GM23338 (cell line): ENCODE measurements at regions not wholly inside any gene's neighbourhood (a gene's known extent, or its start where the extent isn't known, plus 50 kb on each side); places are given as distances from the start of the nearest gene placed in this dataset.
"Not testable (repeated sequence)": the region's sequence is repeated elsewhere in the genome, so short reads cannot be mapped to it uniquely, and the experiment has no call there.

Experiments
- ATAC-seq: fragments of 200-7000 bp; cut with Tn5 transposase; 3 replicates; pipeline ENCODE4 v1.9.1; 2020
- DNase-seq: peaks from one replicate; pipeline ENCODE4 v3.0.0-alpha.2; 2015; ENCODE audit warnings: low spot score
- H2AFZ ChIP-seq: fragments of 200-600 bp; sonication (generic); 2 replicates; pipeline ENCODE4 v1.8.0; 2016; ENCODE audit warnings: antibody characterized with exemption, mild to moderate bottlenecking, moderate library complexity
- H3F3A ChIP-seq: fragments of 200-600 bp; sonication (generic); replicated peaks from 2 replicates; pipeline ENCODE4 v1.8.0; 2017; ENCODE audit warnings: antibody characterized with exemption, mixed run types, low read depth
- H3K27ac ChIP-seq: fragments of 200-600 bp; sonication (generic); 2 replicates; pipeline ENCODE4 v1.6.1; 2016; ENCODE audit warnings: low read depth
- H3K27me3 ChIP-seq: fragments of 200-600 bp; sonication (generic); 2 replicates; pipeline ENCODE4 v1.8.0; 2016; ENCODE audit warnings: mild to moderate bottlenecking, mixed run types, moderate library complexity; ENCODE audit not compliant: insufficient read depth
- H3K36me3 ChIP-seq: fragments of 200-600 bp; sonication (generic); 2 replicates; pipeline ENCODE4 v1.8.0; 2016; ENCODE audit warnings: mild to moderate bottlenecking; ENCODE audit not compliant: insufficient read depth
- H3K4me1 ChIP-seq: fragments of 200-600 bp; sonication (generic); 2 replicates; pipeline ENCODE4 v1.8.0; 2016; ENCODE audit warnings: mild to moderate bottlenecking, moderate library complexity; ENCODE audit not compliant: insufficient read depth
- H3K4me2 ChIP-seq: fragments of 200-600 bp; sonication (generic); 2 replicates; pipeline ENCODE4 v1.7.1; 2017; ENCODE audit warnings: mixed run types
- H3K4me3 ChIP-seq: fragments of 200-600 bp; sonication (generic); 2 replicates; pipeline ENCODE4 v1.6.1; 2016; ENCODE audit warnings: mixed run types
- H3K79me2 ChIP-seq: fragments of 200-600 bp; sonication (generic); replicated peaks from 2 replicates; pipeline ENCODE4 v1.8.0; 2017; ENCODE audit warnings: mild to moderate bottlenecking; ENCODE audit not compliant: insufficient read depth
- H3K9me2 ChIP-seq: fragments of 200-600 bp; sonication (generic); 2 replicates; pipeline ENCODE4 v1.8.0; 2017; ENCODE audit not compliant: insufficient read depth
- H4K20me1 ChIP-seq: fragments of 200-600 bp; sonication (generic); replicated peaks from 2 replicates; pipeline ENCODE4 v1.8.0; 2017; ENCODE audit warnings: mild to moderate bottlenecking; ENCODE audit not compliant: insufficient read depth
- H3K27ac Mint-ChIP-seq: 2 replicates; pipeline ENCODE4 v1.8.0; 2020; ENCODE audit warnings: inconsistent platforms, mild to moderate bottlenecking, moderate library complexity, mixed read lengths
- H3K27me3 Mint-ChIP-seq: 3 replicates; pipeline ENCODE4 v1.8.0; 2022; ENCODE audit warnings: low read depth, mild to moderate bottlenecking, moderate library complexity, mixed read lengths, inconsistent platforms; ENCODE audit not compliant: insufficient read depth, poor library complexity
- H3K36me3 Mint-ChIP-seq: 3 replicates; pipeline ENCODE4 v1.8.0; 2021; ENCODE audit warnings: low read depth, mild to moderate bottlenecking, inconsistent platforms, moderate library complexity, mixed read lengths
- H3K4me1 Mint-ChIP-seq: 3 replicates; pipeline ENCODE4 v1.8.0; 2020; ENCODE audit warnings: mild to moderate bottlenecking, inconsistent platforms, mixed read lengths
- H3K4me3 Mint-ChIP-seq: 3 replicates; pipeline ENCODE4 v1.8.0; 2021; ENCODE audit warnings: moderate library complexity, mild to moderate bottlenecking, inconsistent platforms, mixed read lengths
- H3K9me3 Mint-ChIP-seq: 3 replicates; pipeline ENCODE4 v1.8.0; 2020; ENCODE audit warnings: moderate library complexity, mild to moderate bottlenecking, inconsistent platforms, mixed read lengths
- POLR2AphosphoS5 ChIP-seq: IDR thresholded peaks from 2 replicates; pipeline ENCODE4 v1.6.1; 2016; ENCODE audit warnings: antibody characterized with exemption, low read depth
- ZNF114 ChIP-seq: fragments of 250-450 bp; sonication (Bioruptor Pico); IDR thresholded peaks from 2 replicates; pipeline ENCODE4 v1.5.0; 2020; ENCODE audit warnings: mild to moderate bottlenecking, moderate library complexity
- ZNF331 ChIP-seq: fragments of 250-450 bp; sonication (Bioruptor Pico); IDR thresholded peaks from 2 replicates; pipeline ENCODE4 v1.5.0; 2020; ENCODE audit warnings: low read depth, mild to moderate bottlenecking, moderate library complexity
- TF ChIP-seq, protein P1 (sequence below): IDR thresholded peaks from 2 replicates; pipeline ENCODE4 v1.6.1; 2016; ENCODE audit warnings: antibody characterized with exemption
- TF ChIP-seq, protein P2 (sequence below): IDR thresholded peaks from one replicate; pipeline ENCODE4 v1.6.1; 2018; ENCODE audit warnings: antibody characterized with exemption; ENCODE audit not compliant: unreplicated experiment
- TF ChIP-seq, protein P3 (sequence below), 2 experiments: fragments of 200-600 bp in 1 of 2; sonication (generic) in 1 of 2; conservative IDR thresholded peaks; 2 replicates each; pipeline versions ENCODE4 v1.5.1 to v1.6.1; 2016 to 2017; ENCODE audit warnings: antibody characterized with exemption in 2 of 2, low read depth in 2 of 2, mild to moderate bottlenecking in 2 of 2, moderate library complexity in 1 of 2
- TF ChIP-seq, protein P4 (sequence below): fragments of 250-450 bp; sonication (Bioruptor Pico); IDR thresholded peaks from 2 replicates; pipeline ENCODE4 v1.5.0; 2020; ENCODE audit warnings: mild to moderate bottlenecking, moderate library complexity

DNA sequence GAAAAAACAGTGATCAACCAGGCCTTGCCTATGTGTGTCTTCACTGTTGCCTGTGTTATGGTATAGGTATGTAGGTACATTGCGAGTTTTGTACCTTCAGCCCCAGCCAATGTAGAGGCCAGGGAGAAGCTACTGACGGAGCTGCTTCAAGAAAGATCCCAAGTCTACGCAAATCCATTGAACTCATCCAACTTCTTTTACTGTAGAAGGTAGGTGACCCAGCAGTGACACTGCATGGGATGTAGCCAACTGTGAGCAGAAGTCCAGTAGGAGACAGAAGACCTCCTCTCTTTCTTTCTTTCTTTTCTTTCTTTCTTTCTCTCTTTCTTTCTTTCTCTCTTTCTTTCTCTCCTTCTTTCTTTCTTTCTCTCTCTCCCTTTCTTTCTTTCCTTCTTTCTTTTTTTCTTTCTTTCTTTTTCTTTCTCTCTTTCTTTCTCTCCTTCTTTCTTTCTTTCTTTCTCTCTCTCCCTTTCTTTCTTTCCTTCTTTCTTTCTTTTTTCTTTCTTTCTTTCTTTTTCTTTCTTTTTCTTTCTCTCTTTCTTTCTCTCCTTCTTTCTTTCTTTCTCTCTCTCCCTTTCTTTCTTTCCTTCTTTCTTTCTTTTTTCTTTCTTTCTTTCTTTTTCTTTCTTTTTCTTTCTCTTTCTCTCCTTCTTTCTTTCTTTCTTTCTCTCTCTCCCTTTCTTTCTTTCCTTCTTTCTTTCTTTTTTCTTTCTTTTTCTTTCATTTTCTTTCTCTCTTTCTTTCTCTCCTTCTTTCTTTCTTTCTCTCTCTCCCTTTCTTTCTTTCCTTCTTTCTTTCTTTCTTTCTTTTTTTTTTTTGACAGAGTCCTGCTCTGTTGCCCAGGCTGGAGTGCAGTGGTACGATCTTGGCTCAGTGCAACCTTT, 88.7 kb upstream of the NCK2 start:
- peaks cover 11% of the 10 kb centered on the region for H3K36me3 Mint-ChIP-seq

DNA sequence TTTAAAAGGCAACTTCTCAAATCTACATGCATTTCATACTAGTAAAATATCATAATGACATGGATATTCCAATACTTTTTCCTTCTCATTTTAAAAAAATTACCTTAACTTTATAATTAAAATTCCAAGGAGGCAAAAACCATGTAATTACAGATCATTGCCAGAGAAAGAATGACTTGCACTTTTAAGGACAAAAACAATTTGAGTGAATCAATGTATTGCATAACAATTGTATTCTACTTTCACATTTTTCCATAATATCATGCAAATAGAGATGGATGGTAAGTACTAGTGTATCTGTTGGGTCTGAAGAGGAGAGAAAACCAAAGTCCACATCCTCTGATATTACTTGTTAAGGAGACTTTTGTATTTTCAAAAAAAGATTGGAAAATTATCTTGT, 89.5 kb upstream of the NCK2 start:
- Histone ChIP-seq H4K20me1 (no peaks in the 10 kb centered on the region), H3K27ac (no peak overlapping the region), H3K36me3 (no peaks in the 10 kb centered on the region), H3K4me2 (no peak overlapping the region), H3K79me2 (no peaks in the 10 kb centered on the region), H3K4me3 (no peak overlapping the region), H3F3A (no peaks in the 10 kb centered on the region), H3K27me3 (no peaks in the 10 kb centered on the region), H3K4me1 (peaks cover 4% of the 10 kb centered on the region; the same call in 1 of the 2 replicates), H2AFZ (no peak overlapping the region), H3K9me2 (no peaks in the 10 kb centered on the region)
- H3K4me3 Mint-ChIP-seq, result no peak overlapping the region
- peaks cover 4% of the 10 kb centered on the region for H3K27me3 Mint-ChIP-seq
- peaks cover 13% of the 10 kb centered on the region for H3K36me3 Mint-ChIP-seq
- H3K9me3 Mint-ChIP-seq, result peaks cover 15% of the 10 kb centered on the region
- H3K27ac Mint-ChIP-seq, result no peak overlapping the region
- DNase-seq (no peak), ATAC-seq (no peak)
- H3K4me1 Mint-ChIP-seq, result peaks cover 17% of the 10 kb centered on the region
- TF ChIP-seq, protein P1, sequence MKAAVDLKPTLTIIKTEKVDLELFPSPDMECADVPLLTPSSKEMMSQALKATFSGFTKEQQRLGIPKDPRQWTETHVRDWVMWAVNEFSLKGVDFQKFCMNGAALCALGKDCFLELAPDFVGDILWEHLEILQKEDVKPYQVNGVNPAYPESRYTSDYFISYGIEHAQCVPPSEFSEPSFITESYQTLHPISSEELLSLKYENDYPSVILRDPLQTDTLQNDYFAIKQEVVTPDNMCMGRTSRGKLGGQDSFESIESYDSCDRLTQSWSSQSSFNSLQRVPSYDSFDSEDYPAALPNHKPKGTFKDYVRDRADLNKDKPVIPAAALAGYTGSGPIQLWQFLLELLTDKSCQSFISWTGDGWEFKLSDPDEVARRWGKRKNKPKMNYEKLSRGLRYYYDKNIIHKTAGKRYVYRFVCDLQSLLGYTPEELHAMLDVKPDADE, result no peak
- TF ChIP-seq, protein P2, sequence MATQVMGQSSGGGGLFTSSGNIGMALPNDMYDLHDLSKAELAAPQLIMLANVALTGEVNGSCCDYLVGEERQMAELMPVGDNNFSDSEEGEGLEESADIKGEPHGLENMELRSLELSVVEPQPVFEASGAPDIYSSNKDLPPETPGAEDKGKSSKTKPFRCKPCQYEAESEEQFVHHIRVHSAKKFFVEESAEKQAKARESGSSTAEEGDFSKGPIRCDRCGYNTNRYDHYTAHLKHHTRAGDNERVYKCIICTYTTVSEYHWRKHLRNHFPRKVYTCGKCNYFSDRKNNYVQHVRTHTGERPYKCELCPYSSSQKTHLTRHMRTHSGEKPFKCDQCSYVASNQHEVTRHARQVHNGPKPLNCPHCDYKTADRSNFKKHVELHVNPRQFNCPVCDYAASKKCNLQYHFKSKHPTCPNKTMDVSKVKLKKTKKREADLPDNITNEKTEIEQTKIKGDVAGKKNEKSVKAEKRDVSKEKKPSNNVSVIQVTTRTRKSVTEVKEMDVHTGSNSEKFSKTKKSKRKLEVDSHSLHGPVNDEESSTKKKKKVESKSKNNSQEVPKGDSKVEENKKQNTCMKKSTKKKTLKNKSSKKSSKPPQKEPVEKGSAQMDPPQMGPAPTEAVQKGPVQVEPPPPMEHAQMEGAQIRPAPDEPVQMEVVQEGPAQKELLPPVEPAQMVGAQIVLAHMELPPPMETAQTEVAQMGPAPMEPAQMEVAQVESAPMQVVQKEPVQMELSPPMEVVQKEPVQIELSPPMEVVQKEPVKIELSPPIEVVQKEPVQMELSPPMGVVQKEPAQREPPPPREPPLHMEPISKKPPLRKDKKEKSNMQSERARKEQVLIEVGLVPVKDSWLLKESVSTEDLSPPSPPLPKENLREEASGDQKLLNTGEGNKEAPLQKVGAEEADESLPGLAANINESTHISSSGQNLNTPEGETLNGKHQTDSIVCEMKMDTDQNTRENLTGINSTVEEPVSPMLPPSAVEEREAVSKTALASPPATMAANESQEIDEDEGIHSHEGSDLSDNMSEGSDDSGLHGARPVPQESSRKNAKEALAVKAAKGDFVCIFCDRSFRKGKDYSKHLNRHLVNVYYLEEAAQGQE, result no peak
- TF ChIP-seq, protein P3, sequence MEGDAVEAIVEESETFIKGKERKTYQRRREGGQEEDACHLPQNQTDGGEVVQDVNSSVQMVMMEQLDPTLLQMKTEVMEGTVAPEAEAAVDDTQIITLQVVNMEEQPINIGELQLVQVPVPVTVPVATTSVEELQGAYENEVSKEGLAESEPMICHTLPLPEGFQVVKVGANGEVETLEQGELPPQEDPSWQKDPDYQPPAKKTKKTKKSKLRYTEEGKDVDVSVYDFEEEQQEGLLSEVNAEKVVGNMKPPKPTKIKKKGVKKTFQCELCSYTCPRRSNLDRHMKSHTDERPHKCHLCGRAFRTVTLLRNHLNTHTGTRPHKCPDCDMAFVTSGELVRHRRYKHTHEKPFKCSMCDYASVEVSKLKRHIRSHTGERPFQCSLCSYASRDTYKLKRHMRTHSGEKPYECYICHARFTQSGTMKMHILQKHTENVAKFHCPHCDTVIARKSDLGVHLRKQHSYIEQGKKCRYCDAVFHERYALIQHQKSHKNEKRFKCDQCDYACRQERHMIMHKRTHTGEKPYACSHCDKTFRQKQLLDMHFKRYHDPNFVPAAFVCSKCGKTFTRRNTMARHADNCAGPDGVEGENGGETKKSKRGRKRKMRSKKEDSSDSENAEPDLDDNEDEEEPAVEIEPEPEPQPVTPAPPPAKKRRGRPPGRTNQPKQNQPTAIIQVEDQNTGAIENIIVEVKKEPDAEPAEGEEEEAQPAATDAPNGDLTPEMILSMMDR (conservative IDR thresholded peaks at IDR 0.05; ENCODE audit: low read depth in 2 of 2), result no peak
- no peak for TF ChIP-seq POLR2AphosphoS5
- TF ChIP-seq ZNF114 (CRISPR knock-in tag), result no peak
- TF ChIP-seq, protein P4, sequence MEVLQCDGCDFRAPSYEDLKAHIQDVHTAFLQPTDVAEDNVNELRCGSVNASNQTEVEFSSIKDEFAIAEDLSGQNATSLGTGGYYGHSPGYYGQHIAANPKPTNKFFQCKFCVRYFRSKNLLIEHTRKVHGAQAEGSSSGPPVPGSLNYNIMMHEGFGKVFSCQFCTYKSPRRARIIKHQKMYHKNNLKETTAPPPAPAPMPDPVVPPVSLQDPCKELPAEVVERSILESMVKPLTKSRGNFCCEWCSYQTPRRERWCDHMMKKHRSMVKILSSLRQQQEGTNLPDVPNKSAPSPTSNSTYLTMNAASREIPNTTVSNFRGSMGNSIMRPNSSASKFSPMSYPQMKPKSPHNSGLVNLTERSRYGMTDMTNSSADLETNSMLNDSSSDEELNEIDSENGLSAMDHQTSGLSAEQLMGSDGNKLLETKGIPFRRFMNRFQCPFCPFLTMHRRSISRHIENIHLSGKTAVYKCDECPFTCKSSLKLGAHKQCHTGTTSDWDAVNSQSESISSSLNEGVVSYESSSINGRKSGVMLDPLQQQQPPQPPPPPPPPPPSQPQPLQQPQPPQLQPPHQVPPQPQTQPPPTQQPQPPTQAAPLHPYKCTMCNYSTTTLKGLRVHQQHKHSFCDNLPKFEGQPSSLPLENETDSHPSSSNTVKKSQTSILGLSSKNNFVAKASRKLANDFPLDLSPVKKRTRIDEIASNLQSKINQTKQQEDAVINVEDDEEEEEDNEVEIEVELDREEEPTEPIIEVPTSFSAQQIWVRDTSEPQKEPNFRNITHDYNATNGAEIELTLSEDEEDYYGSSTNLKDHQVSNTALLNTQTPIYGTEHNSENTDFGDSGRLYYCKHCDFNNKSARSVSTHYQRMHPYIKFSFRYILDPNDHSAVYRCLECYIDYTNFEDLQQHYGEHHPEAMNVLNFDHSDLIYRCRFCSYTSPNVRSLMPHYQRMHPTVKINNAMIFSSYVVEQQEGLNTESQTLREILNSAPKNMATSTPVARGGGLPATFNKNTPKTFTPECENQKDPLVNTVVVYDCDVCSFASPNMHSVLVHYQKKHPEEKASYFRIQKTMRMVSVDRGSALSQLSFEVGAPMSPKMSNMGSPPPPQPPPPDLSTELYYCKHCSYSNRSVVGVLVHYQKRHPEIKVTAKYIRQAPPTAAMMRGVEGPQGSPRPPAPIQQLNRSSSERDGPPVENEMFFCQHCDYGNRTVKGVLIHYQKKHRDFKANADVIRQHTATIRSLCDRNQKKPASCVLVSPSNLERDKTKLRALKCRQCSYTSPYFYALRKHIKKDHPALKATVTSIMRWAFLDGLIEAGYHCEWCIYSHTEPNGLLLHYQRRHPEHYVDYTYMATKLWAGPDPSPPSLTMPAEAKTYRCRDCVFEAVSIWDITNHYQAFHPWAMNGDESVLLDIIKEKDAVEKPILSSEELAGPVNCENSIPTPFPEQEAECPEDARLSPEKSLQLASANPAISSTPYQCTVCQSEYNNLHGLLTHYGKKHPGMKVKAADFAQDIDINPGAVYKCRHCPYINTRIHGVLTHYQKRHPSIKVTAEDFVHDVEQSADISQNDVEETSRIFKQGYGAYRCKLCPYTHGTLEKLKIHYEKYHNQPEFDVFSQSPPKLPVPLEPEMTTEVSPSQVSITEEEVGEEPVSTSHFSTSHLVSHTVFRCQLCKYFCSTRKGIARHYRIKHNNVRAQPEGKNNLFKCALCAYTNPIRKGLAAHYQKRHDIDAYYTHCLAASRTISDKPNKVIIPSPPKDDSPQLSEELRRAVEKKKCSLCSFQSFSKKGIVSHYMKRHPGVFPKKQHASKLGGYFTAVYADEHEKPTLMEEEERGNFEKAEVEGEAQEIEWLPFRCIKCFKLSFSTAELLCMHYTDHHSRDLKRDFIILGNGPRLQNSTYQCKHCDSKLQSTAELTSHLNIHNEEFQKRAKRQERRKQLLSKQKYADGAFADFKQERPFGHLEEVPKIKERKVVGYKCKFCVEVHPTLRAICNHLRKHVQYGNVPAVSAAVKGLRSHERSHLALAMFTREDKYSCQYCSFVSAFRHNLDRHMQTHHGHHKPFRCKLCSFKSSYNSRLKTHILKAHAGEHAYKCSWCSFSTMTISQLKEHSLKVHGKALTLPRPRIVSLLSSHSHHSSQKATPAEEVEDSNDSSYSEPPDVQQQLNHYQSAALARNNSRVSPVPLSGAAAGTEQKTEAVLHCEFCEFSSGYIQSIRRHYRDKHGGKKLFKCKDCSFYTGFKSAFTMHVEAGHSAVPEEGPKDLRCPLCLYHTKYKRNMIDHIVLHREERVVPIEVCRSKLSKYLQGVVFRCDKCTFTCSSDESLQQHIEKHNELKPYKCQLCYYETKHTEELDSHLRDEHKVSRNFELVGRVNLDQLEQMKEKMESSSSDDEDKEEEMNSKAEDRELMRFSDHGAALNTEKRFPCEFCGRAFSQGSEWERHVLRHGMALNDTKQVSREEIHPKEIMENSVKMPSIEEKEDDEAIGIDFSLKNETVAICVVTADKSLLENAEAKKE, result no peak
- no peak for TF ChIP-seq ZNF331

More for the DNA sequence above, 88.7 kb upstream of the NCK2 start:
- H4K20me1 ChIP-seq, H3K27me3 Mint-ChIP-seq, H3K27me3 ChIP-seq, H3K27ac ChIP-seq, H3K79me2 ChIP-seq, H3F3A ChIP-seq, H3K27ac Mint-ChIP-seq, H3K4me3 Mint-ChIP-seq, ATAC-seq, H3K4me1 ChIP-seq, H3K4me3 ChIP-seq, H3K9me2 ChIP-seq, DNase-seq, H3K4me2 ChIP-seq, H3K36me3 ChIP-seq: not testable (repeated sequence)
- H3K4me1 Mint-ChIP-seq, result peaks cover 17% of the 10 kb centered on the region
- peaks cover 10% of the 10 kb centered on the region for H3K9me3 Mint-ChIP-seq
- H2AFZ ChIP-seq, result peak overlapping the region; percentile 75; the same call in 1 of the 2 replicates
